ENCODE measurements at regions not wholly inside any gene's neighbourhood (a gene's known extent, or its start where the extent isn't known, plus 50 kb on each side); places are given as distances from the start of the nearest gene placed in this dataset.

GRCh38 chrX:10048076-10048475 is 80.9 kb downstream of the CLDN34 start:
- no peak for TF ChIP-seq USF2 (IDR thresholded peaks at IDR 0.05; ENCODE audit: borderline replicate concordance, low read depth, low read length)
- TF ChIP-seq CHD2 (IDR thresholded peaks at IDR 0.05; ENCODE audit: low read length, partially characterized antibody), result no peak
- no peak for TF ChIP-seq FOXM1 (IDR thresholded peaks at IDR 0.05; ENCODE audit: low read depth)
- no peak for TF ChIP-seq YY1 (IDR thresholded peaks at IDR 0.05; ENCODE audit: low read depth)
- TF ChIP-seq REST (IDR thresholded peaks at IDR 0.05; ENCODE audit: low read depth, low read length), result no peak
- TF ChIP-seq, protein P1, sequence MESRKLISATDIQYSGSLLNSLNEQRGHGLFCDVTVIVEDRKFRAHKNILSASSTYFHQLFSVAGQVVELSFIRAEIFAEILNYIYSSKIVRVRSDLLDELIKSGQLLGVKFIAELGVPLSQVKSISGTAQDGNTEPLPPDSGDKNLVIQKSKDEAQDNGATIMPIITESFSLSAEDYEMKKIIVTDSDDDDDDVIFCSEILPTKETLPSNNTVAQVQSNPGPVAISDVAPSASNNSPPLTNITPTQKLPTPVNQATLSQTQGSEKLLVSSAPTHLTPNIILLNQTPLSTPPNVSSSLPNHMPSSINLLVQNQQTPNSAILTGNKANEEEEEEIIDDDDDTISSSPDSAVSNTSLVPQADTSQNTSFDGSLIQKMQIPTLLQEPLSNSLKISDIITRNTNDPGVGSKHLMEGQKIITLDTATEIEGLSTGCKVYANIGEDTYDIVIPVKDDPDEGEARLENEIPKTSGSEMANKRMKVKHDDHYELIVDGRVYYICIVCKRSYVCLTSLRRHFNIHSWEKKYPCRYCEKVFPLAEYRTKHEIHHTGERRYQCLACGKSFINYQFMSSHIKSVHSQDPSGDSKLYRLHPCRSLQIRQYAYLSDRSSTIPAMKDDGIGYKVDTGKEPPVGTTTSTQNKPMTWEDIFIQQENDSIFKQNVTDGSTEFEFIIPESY (IDR thresholded peaks at IDR 0.05; ENCODE audit: borderline replicate concordance, low read depth), result no peak
- TF ChIP-seq CTCF (IDR thresholded peaks at IDR 0.05), result no peak
- TF ChIP-seq GABPA (IDR thresholded peaks at IDR 0.05; ENCODE audit: low read depth), result no peak

Data from SK-N-SH (cell line).